HG03354 (cell line): ENCODE measurements at regions not wholly inside any gene's neighbourhood (a gene's known extent, or its start where the extent isn't known, plus 50 kb on each side); places are given as distances from the start of the nearest gene placed in this dataset.
A peak's percentile ranks its signal among the peaks of the same experiment; 100 is the strongest.

ENCODE experiments used
- ATAC-seq: cut with Tn5 transposase; IDR thresholded peaks from one replicate; pipeline ENCODE4 v1.9.1; 2021; ENCODE audit warnings: mild to moderate bottlenecking; ENCODE audit not compliant: unreplicated experiment, poor library complexity, severe bottlenecking

DNA sequence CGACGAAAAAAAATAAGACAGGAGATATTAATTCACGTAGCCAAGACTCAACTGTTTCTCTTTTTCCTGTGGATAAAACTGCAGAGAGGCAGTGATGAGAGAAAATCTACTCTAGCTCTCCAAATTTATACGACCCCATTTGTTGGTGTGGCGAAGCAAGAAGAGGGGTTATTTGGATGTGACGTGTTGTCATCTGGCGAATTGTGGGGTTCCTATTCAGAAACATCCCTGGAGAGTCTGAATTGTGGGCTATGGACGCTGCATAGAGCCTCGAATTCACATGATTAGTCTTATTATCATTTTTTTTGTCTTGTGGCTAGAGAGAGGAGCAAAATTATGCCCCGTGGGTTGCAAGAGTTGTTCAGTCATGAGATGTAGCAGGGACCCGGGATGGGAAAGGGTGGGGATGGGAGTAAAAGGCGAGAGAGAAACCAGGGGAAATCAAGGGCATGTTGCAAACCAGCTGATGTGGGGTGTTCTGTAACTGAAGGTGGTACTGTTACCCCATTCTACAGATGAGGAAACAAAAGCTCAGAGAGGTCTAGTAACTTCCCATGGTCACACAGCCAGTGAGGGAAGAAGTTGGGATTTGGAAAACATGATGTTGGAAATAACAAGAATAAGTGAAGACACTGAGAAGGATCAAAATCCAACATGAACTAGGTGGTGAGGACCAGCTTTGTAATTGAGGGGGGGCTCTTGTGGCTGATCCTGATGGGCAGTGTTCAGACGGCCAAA is 69.2 kb upstream of the SFMBT2 start:
- ATAC-seq: no peak

DNA sequence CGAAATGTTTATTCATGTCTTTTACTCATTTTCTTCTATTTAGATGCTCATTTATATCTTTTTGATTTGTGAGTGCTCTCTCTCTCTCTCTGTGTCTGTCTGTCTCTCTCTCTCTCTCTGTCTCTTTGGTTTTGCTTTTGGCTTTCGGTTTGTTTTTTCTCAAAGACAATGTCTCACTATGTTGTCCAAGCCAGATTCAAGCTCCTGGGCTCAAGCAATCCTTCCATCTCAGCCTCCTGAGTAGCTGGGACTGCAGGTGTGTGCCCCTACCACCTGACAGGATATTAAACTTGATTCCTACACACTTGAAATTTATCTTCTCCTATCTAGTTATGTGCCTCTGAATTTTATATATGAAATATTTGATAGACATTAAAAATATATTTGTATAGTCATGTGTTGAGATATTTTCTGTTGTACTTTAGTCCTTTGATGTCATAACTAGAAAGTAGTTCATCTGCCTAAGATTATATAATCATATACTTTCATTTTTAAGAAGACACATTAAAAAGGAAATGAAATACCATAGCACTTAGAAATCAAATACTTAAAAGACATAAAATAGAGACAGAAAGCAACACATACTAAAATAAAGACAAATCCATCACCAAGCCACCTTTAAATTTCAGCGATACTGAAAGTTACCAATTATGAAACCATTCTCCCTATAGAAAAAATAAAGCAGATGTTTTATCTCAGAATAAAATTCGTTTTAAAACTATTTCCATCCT is 68.1 kb upstream of the SFMBT2 start:
- ATAC-seq: peak; percentile 27

DNA sequence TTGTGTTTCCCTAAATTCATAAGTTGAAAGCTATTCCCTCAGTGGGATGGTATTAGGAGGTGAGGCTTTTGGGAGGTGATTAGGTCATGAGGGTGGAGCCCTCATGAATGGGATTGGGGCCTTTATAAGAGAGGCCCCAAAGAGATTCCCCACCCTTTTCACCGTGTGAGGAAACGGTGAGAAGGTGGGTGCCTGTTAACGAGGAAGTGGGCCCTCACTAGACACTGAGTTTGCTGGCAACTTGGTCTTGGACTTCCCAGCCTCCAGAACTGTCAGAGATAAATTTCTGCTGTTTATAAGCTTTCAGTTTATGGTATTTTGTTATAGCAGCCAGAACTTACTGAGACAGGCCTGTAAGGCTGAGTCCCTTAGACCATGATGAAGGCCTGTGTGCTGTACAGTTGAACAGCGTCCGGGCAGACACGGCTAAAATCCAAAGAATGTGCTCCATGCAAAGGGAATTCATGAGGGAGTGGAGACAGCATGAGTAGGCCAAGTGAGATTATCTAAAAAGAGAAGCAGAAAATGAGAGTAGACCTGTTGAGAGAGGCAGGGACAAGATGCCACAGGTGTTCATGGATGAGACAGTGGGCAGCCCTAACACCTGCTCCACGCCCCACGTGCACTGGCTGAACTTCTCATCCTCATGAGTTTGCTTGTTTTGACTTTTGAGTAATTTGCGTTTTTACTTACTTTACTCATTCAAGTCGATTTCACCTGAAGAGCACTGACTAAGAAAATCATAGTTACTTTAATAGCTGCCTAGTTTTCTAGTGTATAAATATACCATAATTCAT is 66.9 kb upstream of the SFMBT2 start:
- ATAC-seq: no peak

DNA sequence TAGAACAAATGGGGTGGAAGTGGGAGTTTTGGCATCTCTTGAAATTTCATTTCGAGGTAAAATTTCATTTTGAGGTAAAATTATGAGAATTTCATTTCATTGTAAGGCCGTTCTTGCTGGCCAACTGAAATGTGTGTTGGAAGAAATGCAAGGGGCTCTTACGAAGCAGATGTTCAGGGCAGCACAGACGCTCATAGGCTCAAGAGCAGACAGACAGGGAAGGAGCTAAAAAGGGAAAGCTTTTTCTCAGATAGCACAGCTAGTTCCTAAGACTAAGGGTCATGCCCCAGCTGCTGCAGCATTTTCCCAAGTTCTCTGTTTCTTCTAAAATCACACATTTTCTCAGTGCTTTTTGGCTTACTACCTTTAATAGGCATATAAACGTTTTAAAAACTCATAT is 65.1 kb upstream of the SFMBT2 start:
- ATAC-seq: no peak

DNA sequence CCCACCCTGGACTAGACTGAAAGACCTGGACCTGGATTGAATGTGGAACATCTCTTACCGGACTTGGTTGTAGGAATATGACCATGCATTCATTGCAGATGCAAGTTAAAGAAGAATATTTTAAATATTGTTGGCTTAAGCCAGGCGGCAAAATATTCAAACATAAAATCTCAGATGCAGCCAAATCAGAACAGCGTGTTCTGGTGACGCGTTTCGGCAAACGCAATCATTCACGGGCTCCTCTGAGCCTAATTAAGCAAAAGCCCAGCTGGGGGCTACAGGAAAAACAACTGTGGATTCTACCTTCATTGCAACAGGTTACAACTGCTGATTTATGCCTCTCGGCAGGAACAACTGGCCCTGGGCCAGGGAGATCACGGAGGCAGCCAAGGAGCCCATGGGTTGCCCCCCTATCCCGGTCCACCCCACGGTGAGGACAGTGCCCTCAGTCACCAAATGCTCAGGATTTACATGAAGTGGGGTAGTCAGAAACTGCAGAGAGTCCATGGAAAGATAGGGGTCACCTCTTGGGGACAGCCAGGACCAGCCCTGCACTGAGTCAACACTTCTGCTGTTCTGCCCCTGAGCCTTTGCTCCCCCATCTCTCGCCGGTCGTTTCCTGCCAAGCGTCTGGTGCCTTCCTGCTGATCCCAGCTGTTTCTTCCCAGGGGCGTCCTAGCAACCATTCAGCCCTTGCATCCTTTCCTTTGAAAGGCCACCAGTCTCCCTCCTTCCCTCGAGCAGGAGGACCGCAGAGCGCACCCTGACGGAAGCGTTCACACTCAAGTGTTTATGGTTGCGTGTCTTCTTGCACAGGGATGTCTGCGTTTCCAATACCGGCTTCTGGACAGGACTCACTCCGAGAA is 64.4 kb upstream of the SFMBT2 start:
- no peak for ATAC-seq

DNA sequence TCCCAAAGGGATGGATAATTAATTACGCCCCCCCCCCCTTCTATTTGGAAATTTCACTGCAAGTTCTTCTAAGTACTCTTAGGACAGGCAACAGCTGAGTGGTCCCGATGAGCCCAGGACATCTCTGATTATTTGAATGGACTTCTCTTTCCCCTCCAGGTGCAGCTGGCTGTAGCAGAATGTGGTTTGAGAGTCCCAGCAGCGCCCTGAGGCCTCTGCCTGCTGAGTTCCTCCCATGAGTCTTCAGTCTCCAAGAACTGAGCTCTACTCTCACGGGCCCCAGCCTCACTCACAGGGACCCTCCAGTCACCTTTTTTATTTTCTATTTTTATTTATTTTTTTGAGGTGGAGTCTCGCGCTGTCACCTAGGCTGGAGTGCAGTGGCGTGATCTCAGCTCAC is 63.6 kb upstream of the SFMBT2 start:
- no peak for ATAC-seq

DNA sequence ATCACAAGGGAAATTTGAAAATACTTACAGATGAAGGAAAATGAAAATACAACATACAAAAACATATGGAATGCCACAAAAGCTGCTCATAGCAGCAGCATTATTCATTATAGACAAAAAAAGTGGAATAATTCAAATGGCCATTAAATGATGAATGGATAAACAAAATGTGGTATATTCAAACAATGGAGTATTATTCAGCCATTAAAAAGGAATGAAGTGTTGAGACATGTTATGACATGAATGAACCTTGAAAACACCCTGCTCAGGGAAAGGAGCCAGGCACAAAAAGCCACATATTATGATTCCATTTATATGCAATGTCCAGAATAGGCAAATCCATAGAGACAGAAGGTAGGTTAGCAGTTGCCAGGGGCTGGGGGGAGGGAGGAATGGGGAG is 62.6 kb upstream of the SFMBT2 start:
- ATAC-seq: no peak

DNA sequence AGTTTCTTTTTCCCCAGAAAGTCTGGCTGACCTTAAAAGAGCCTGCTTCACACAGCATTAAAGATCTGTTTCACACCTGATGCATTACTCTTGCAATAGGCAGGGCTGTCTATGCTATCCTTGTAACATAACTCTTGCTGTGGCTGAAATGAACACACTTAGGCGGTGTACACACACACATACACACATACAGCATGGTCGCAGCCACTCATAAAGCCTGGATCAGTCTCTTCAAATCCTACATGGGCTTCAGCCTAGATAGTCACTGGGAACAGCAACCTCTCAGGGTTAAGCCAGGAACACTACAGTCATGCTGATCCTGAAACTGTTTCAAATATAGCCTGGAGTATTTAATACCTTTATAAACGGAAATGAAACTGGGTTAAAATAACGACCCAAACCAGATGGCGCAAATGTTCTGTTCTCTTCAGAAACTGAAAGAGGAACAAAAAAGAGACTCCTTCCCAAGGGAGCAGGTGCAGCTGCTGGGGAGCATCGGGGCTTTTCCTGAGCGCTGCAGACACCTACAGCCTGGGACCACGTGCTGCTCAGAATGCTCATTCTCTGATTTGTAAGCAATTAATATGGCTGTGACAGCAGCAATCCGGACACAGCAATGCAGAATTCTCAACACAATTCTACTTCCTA is 61.0 kb upstream of the SFMBT2 start:
- ATAC-seq: peak; percentile 87

DNA sequence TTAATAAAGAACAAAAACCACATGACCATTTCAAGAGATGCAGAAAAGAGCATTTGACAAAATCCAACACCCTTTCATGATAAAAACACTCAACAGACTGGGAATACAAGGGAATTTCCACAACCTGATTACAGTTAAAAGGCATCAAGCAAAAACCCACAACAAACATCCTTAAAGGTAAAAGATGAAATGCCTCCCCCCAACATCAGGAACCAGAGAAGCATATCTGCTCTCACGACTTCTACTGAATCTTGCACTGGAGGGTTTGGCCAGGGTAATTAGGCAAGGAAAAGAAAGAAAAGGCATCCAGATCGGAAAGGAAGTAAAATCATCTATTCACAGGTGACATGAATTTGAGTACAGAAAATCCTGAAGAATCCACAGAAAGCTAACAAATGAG is 59.5 kb upstream of the SFMBT2 start:
- no peak for ATAC-seq

DNA sequence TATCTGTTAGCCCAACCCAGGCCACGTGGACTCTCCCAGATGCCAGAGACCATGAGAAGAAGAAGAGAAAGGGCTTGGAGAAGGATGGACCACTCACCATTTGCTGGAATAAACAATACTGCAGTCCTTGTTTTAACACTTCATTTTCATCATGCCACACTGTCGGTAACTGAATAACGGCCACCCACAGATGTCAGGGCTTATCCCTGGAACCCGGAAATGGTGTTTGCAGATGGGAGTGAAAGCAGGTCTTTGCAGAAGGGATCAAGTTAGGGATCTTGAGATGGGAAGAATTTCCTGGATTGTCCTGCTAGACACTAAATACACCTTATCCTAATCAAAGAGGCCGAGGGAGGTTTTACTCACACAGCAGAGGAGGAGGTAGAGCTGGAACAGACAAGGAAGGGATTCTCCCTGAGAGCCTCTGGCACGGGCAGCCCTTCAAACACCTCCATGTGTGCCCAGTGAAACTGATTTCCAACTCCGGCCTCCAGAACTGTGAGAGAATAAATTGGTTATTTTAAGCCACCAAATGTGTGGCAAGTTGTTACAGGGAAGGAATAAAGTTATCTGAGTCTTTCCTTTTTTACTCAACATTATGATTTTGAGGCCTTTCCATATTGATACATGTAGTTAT is 56.3 kb upstream of the SFMBT2 start:
- no peak for ATAC-seq

DNA sequence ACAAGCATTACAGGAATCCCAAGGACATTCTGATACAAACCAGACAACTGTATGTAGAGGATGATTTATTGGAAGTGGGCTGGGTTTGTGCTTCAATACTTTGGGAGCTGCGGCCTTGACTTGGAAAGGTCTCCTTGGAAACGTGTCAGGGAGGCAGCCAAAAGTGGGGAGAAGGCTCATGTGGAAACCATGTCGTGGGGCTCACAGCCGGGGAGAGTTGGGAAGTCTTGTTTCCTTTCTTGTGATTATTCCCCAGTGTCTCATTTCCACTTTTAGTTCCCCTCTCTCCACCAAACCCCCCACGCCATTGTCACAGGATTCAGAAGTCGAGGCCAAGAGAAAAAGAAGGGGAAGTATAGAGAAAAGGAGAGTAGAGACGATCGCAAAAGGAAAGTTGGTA is 53.9 kb upstream of the SFMBT2 start:
- no peak for ATAC-seq
